CMK (cell line): ENCODE measurements at regions not wholly inside any gene's neighbourhood (a gene's known extent, or its start where the extent isn't known, plus 50 kb on each side); places are given as distances from the start of the nearest gene placed in this dataset.

Experiments
- DNase-seq: peaks from one replicate; pipeline ENCODE4 v3.0.0-alpha.2; 2010; ENCODE audit warnings: low read depth

GRCh38 chr5:174412374-174412773 is 312.0 kb upstream of the MSX2 start:
- DNase-seq: no peak

- no peak for DNase-seq
These were observed 311.4 kb upstream of the MSX2 start for GRCh38 chr5:174412941-174413340.

- no peak for DNase-seq
These were observed 310.6 kb upstream of the MSX2 start for GRCh38 chr5:174413567-174414314.

GRCh38 chr5:174414315-174414710 is 310.1 kb upstream of the MSX2 start:
- DNase-seq: no peak

GRCh38 chr5:174418809-174419539 is 305.4 kb upstream of the MSX2 start:
- DNase-seq: no peak

- DNase-seq: peak; percentile 49
These were observed 304.7 kb upstream of the MSX2 start for GRCh38 chr5:174419540-174420132.

GRCh38 chr5:174420651-174421407 is 303.6 kb upstream of the MSX2 start:
- DNase-seq: no peak

GRCh38 chr5:174421408-174421805 is 303.0 kb upstream of the MSX2 start:
- no peak for DNase-seq

GRCh38 chr5:174423558-174423957 is 300.8 kb upstream of the MSX2 start:
- no peak for DNase-seq

GRCh38 chr5:174424219-174425053 is 299.9 kb upstream of the MSX2 start:
- DNase-seq: no peak

GRCh38 chr5:174425271-174425963 is 299.0 kb upstream of the MSX2 start:
- no peak for DNase-seq

GRCh38 chr5:174425964-174426290 is 298.5 kb upstream of the MSX2 start:
- no peak for DNase-seq

- DNase-seq: no peak
These were observed 298.0 kb upstream of the MSX2 start for GRCh38 chr5:174426388-174426787.

- DNase-seq: no peak
These were observed 297.5 kb upstream of the MSX2 start for GRCh38 chr5:174426851-174427250.

GRCh38 chr5:174427304-174427703 is 297.1 kb upstream of the MSX2 start:
- no peak for DNase-seq

GRCh38 chr5:174428895-174429294 is 295.5 kb upstream of the MSX2 start:
- no peak for DNase-seq

GRCh38 chr5:174430940-174431339 is 293.4 kb upstream of the MSX2 start:
- no peak for DNase-seq

- DNase-seq: no peak
These were observed 292.9 kb upstream of the MSX2 start for GRCh38 chr5:174431504-174431903.

GRCh38 chr5:174433098-174433497 is 291.3 kb upstream of the MSX2 start:
- no peak for DNase-seq

- no peak for DNase-seq
These were observed 287.6 kb upstream of the MSX2 start for GRCh38 chr5:174436750-174437149.
